Endothelial cell of umbilical vein (primary cell): ENCODE measurements at regions not wholly inside any gene's neighbourhood (a gene's known extent, or its start where the extent isn't known, plus 50 kb on each side); places are given as distances from the start of the nearest gene placed in this dataset.

Source experiments
- BruUV-seq: library from RNA; stranded (reverse); fragments of 400-500 nt; replicated peaks from 2 replicates; lab custom pipeline; 2021; lab: Mats Ljungman, UMichigan
- CTCF ChIA-PET: fragments of 300-600, 350-600 bp; sonication (Branson Sonifier 250); formaldehyde crosslinking; loops from one replicate; lab custom pipeline; 2021; ENCODE audit warnings: antibody characterized with exemption, inconsistent platforms; lab: Charles Lee
- POLR2A ChIA-PET: fragments of 300-600, 350-600 bp; sonication (Branson Sonifier 250); formaldehyde crosslinking; loops from one replicate; lab custom pipeline; 2021; ENCODE audit warnings: antibody characterized with exemption, inconsistent platforms; lab: Charles Lee
- DNase-seq: peaks from one replicate; pipeline ENCODE4 v3.0.0-alpha.2; 2011; ENCODE audit warnings: low read depth, low spot score
- FAIRE-seq: peaks from 2 replicates; lab custom pipeline; 2011; peaks lifted over from hg19 to GRCh38; lab: Jason Lieb, UNC
- H2AFZ ChIP-seq: 2 replicates; pipeline ENCODE4 v1.6.0; 2012; ENCODE audit warnings: low read depth, low read length, control low read depth, inconsistent platforms
- H3K27ac ChIP-seq: 2 replicates; pipeline ENCODE4 v1.5.1; 2011; ENCODE audit warnings: low read depth, mild to moderate bottlenecking, control low read depth, low read length, moderate library complexity; ENCODE audit not compliant: insufficient read depth
- H3K27me3 ChIP-seq, 2 experiments: 2 replicates each; pipeline versions ENCODE4 v1.6.0 to v1.6.1; 2011; ENCODE audit warnings: low read length in 2 of 2, mixed read lengths in 1 of 2; ENCODE audit not compliant: control insufficient read depth in 2 of 2, insufficient read depth in 2 of 2
- H3K36me3 ChIP-seq, 2 experiments: 2 replicates in 1 of 2; 3 replicates in 1 of 2; pipeline ENCODE4 v1.5.1; 2011; ENCODE audit warnings: low read length in 2 of 2, mild to moderate bottlenecking in 1 of 2, moderate library complexity in 1 of 2; ENCODE audit not compliant: control insufficient read depth in 2 of 2, insufficient read depth in 2 of 2; ENCODE audit errors: extremely low read depth in 1 of 2
- H3K4me1 ChIP-seq: 3 replicates; pipeline ENCODE4 v1.5.1; 2011; ENCODE audit warnings: mild to moderate bottlenecking, low read length; ENCODE audit not compliant: control insufficient read depth, insufficient read depth; ENCODE audit errors: extremely low read depth
- H3K4me2 ChIP-seq: 2 replicates; pipeline ENCODE4 v1.6.1; 2011; ENCODE audit warnings: low read length, control low read depth, mixed read lengths; ENCODE audit not compliant: insufficient read depth
- H3K4me3 ChIP-seq, 3 experiments: fragments of 200-600 bp in 1 of 3; sonication (generic), shearing (Covaris generic) in 1 of 3; replicated peaks in 1 of 3; 2 replicates each; pipeline ENCODE4 v1.5.1; 2011 to 2016; ENCODE audit warnings: control low read depth in 3 of 3, low read length in 3 of 3, mild to moderate bottlenecking in 2 of 3, inconsistent platforms in 1 of 3, low read depth in 1 of 3, moderate library complexity in 1 of 3; ENCODE audit not compliant: insufficient read depth in 1 of 3
- H3K79me2 ChIP-seq: 2 replicates; pipeline ENCODE4 v1.6.0; 2012; ENCODE audit warnings: low read length, inconsistent platforms; ENCODE audit not compliant: control insufficient read depth, insufficient read depth
- H3K9ac ChIP-seq: replicated peaks from 2 replicates; pipeline ENCODE3; 2011; ENCODE audit warnings: low read length, control low read depth; ENCODE audit not compliant: insufficient read depth; ENCODE audit errors: extremely low read depth
- H3K9me1 ChIP-seq: replicated peaks from 3 replicates; pipeline ENCODE4 v1.6.0; 2011; ENCODE audit warnings: mild to moderate bottlenecking, low read length; ENCODE audit not compliant: control insufficient read depth, insufficient read depth; ENCODE audit errors: extremely low read depth
- H3K9me3 ChIP-seq: replicated peaks from 2 replicates; pipeline ENCODE4 v1.5.1; 2012; ENCODE audit warnings: low read length, inconsistent platforms; ENCODE audit not compliant: control insufficient read depth, insufficient read depth
- H4K20me1 ChIP-seq: replicated peaks from 2 replicates; pipeline ENCODE3; 2011; ENCODE audit warnings: mild to moderate bottlenecking, low read length; ENCODE audit not compliant: control insufficient read depth, insufficient read depth; ENCODE audit errors: extremely low read depth
- EZH2 ChIP-seq: IDR thresholded peaks from 2 replicates; pipeline ENCODE4 v1.6.1; 2012; ENCODE audit warnings: borderline replicate concordance, low read depth, mild to moderate bottlenecking, moderate library complexity, low read length, inconsistent platforms; ENCODE audit not compliant: severe bottlenecking
- FOS ChIP-seq: IDR thresholded peaks from 2 replicates; pipeline ENCODE4 v1.6.1; 2011; ENCODE audit warnings: mild to moderate bottlenecking, low read length, moderate library complexity, borderline replicate concordance; ENCODE audit not compliant: insufficient read depth
- GATA2 ChIP-seq: IDR thresholded peaks from 2 replicates; pipeline ENCODE4 v1.7.0; 2011; ENCODE audit warnings: low read depth, mild to moderate bottlenecking, moderate library complexity, mixed read lengths, low read length; ENCODE audit not compliant: insufficient read length, insufficient read depth
- JUN ChIP-seq: IDR thresholded peaks from 2 replicates; pipeline ENCODE4 v1.6.1; 2011; ENCODE audit warnings: borderline replicate concordance, low read depth; ENCODE audit not compliant: insufficient read length, insufficient read depth
- MYC ChIP-seq: IDR thresholded peaks from one replicate; pipeline ENCODE4 v1.6.1; 2011; ENCODE audit warnings: mild to moderate bottlenecking, low read depth, low read length
- POLR2A ChIP-seq: IDR thresholded peaks from 2 replicates; pipeline ENCODE4 v1.6.1; 2012; ENCODE audit warnings: low read depth, mild to moderate bottlenecking, control low read depth, low read length
- POLR2AphosphoS5 ChIP-seq: IDR thresholded peaks from 2 replicates; pipeline ENCODE4 v1.6.1; 2012; ENCODE audit warnings: low read depth, mild to moderate bottlenecking, control low read depth, low read length, moderate library complexity; ENCODE audit not compliant: insufficient read depth
- dilution Hi-C: fragments of 300-500 bp; cut with MboI; formaldehyde crosslinking; loops from one replicate; pipeline ENCODE4 v1.15.0; 2019; ENCODE audit warnings: low sequenced_read_pairs; ENCODE audit not compliant: extremely low pct_ligation_motif_present
- intact Hi-C: fragments of 100-400 bp; cut with micrococcal nuclease; formaldehyde crosslinking; loops from one replicate; pipeline ENCODE4 v1.10.0; 2022
- TF ChIP-seq, protein P1 (sequence below): IDR thresholded peaks from 2 replicates; pipeline ENCODE4 v1.6.1; 2011; ENCODE audit not compliant: insufficient read depth, insufficient read length
- TF ChIP-seq, protein P2 (sequence below), 2 donors: IDR thresholded peaks; 1 replicate in 1 of 2; 2 replicates in 1 of 2; pipeline ENCODE4 v1.5.1; 2011; ENCODE audit warnings: low read length in 2 of 2, mild to moderate bottlenecking in 2 of 2, moderate library complexity in 2 of 2, control low read depth in 1 of 2, inconsistent platforms in 1 of 2, low read depth in 1 of 2; ENCODE audit not compliant: insufficient read depth in 1 of 2; ENCODE audit errors: extremely low read depth in 1 of 2

DNA sequence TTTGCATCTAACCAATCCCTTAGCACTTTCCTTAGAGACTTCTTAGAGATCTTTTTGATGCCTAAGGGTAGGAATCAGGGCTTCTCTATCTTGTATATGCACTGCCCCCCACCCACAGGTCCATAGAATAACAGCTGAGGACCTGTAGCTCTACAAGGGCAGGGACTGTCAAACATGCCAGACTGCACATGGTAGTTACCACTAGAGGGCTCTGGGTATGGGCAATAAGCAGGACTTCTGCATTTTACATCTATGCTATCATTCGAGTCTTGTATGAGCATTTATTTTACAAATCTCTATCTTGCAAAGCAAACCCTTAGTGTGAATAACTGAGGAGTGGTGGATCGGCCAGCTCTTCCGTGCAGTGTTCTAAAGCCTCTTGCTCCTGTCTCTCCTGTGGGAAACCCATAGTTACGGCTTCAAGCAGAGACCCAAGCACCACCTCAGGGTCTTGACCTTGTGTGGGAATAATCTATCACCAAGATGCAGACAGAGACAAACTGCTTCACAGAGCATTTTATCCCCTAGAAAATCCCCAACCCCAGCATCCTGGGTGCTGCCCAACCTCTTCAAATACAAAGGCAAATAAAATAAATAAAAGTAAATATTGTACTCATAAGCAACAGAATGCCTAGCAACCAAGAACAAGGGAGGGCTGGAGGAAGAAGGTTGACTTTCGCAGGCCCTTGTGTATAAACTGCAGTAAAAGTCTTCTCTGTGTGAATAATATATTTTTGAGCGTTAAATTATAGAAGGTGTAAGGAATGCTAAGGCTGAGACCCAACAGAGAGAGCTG lies 219.3 kb downstream of the WDR11 start:
- H3K27ac ChIP-seq = no peak overlapping the region
- TF ChIP-seq JUN (no peak), GATA2 (no peak), POLR2A (no peak), EZH2 (no peak), POLR2AphosphoS5 (no peak), MYC (no peak), FOS (no peak)
- TF ChIP-seq, protein P1, sequence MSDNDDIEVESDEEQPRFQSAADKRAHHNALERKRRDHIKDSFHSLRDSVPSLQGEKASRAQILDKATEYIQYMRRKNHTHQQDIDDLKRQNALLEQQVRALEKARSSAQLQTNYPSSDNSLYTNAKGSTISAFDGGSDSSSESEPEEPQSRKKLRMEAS = no peak
- TF ChIP-seq, protein P2, sequence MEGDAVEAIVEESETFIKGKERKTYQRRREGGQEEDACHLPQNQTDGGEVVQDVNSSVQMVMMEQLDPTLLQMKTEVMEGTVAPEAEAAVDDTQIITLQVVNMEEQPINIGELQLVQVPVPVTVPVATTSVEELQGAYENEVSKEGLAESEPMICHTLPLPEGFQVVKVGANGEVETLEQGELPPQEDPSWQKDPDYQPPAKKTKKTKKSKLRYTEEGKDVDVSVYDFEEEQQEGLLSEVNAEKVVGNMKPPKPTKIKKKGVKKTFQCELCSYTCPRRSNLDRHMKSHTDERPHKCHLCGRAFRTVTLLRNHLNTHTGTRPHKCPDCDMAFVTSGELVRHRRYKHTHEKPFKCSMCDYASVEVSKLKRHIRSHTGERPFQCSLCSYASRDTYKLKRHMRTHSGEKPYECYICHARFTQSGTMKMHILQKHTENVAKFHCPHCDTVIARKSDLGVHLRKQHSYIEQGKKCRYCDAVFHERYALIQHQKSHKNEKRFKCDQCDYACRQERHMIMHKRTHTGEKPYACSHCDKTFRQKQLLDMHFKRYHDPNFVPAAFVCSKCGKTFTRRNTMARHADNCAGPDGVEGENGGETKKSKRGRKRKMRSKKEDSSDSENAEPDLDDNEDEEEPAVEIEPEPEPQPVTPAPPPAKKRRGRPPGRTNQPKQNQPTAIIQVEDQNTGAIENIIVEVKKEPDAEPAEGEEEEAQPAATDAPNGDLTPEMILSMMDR (IDR thresholded peaks at IDR 0.05; ENCODE audit: extremely low read depth in 1 of 2, insufficient read depth in 1 of 2, low read depth in 1 of 2, low read length in 2 of 2) = no peak
- no peaks in the 10 kb centered on the region for H3K36me3 ChIP-seq
- no peaks in the 10 kb centered on the region for H3K27me3 ChIP-seq
- no TSS peak for BruUV-seq
- H3K4me2 ChIP-seq = no peak overlapping the region
- intact Hi-C loops (no loop called here), dilution Hi-C loops (no loop called here)
- FAIRE-seq = no peak
- CTCF ChIA-PET = no interaction called here
- no peaks in the 10 kb centered on the region for H3K9me1 ChIP-seq
- no peak overlapping the region for H3K9ac ChIP-seq
- no peak for DNase-seq
- no peaks in the 10 kb centered on the region for H3K79me2 ChIP-seq
- H3K4me1 ChIP-seq = no peaks in the 10 kb centered on the region
- POLR2A ChIA-PET = no interaction called here
- H4K20me1 ChIP-seq = no peaks in the 10 kb centered on the region
- H3K4me3 ChIP-seq = no peak overlapping the region
- no peaks in the 10 kb centered on the region for H3K9me3 ChIP-seq
- H2AFZ ChIP-seq = no peak overlapping the region
